ENCODE measurements at regions not wholly inside any gene's neighbourhood (a gene's known extent, or its start where the extent isn't known, plus 50 kb on each side); places are given as distances from the start of the nearest gene placed in this dataset.

GRCh38 chr13:83733293-83733692, 149.0 kb downstream of the SLITRK1 start:
- H3K36me3 ChIP-seq = no peaks in the 10 kb centered on the region
- no peak for DNase-seq
- no peaks in the 10 kb centered on the region for H3K9me3 ChIP-seq
- no peak for TF ChIP-seq POLR2AphosphoS5 (IDR thresholded peaks at IDR 0.05)
- no peak for TF ChIP-seq POLR2A (IDR thresholded peaks at IDR 0.05)
- TF ChIP-seq EP300 (IDR thresholded peaks at IDR 0.05) = no peak
- TF ChIP-seq CTCF (IDR thresholded peaks at IDR 0.05) = no peak
- H3K4me1 ChIP-seq = no peaks in the 10 kb centered on the region
- H3K27ac ChIP-seq = no peak overlapping the region
- no peak for ATAC-seq (ENCODE audit: low FRiP score in 2 of 2)
- no peaks in the 10 kb centered on the region for H3K27me3 ChIP-seq
- H3K4me3 ChIP-seq = no peak overlapping the region

GRCh38 chr13:83732755-83733154, 149.5 kb downstream of the SLITRK1 start:
- Histone ChIP-seq H3K9me3 (no peaks in the 10 kb centered on the region), H3K4me3 (no peak overlapping the region), H3K4me1 (no peaks in the 10 kb centered on the region), H3K27ac (no peak overlapping the region), H3K27me3 (no peaks in the 10 kb centered on the region), H3K36me3 (no peaks in the 10 kb centered on the region)
- 55 to 63% methylated on average over 3 of the region's 3 CpGs for WGBS, 2 donors
- DNase-seq (no peak), ATAC-seq (ENCODE audit: low FRiP score in 2 of 2) (no peak)
- no peak for TF ChIP-seq EP300 (IDR thresholded peaks at IDR 0.05)

- TF ChIP-seq POLR2AphosphoS5 (IDR thresholded peaks at IDR 0.05) = no peak
- TF ChIP-seq POLR2A (IDR thresholded peaks at IDR 0.05) = no peak
- TF ChIP-seq CTCF (IDR thresholded peaks at IDR 0.05) = no peak
- no peak for TF ChIP-seq EP300 (IDR thresholded peaks at IDR 0.05)
- H3K9me3 ChIP-seq = no peaks in the 10 kb centered on the region
- no peaks in the 10 kb centered on the region for H3K4me1 ChIP-seq
- no peaks in the 10 kb centered on the region for H3K27me3 ChIP-seq
- H3K27ac ChIP-seq = no peak overlapping the region
- DNase-seq = no peak
- WGBS, 2 donors = 36 to 65% methylated on average over 1 of the region's 1 CpG
- H3K4me3 ChIP-seq = no peak overlapping the region
- ATAC-seq (ENCODE audit: low FRiP score in 2 of 2) = no peak
- H3K36me3 ChIP-seq = no peaks in the 10 kb centered on the region
These were observed 151.2 kb downstream of the SLITRK1 start for GRCh38 chr13:83731113-83731512.

GRCh38 chr13:83730674-83731073, 151.6 kb downstream of the SLITRK1 start:
- H3K27ac ChIP-seq = no peak overlapping the region
- TF ChIP-seq CTCF (IDR thresholded peaks at IDR 0.05) (no peak), POLR2AphosphoS5 (IDR thresholded peaks at IDR 0.05) (no peak), POLR2A (IDR thresholded peaks at IDR 0.05) (no peak), EP300 (IDR thresholded peaks at IDR 0.05) (no peak)
- no peaks in the 10 kb centered on the region for H3K9me3 ChIP-seq
- 75 to 76% methylated on average over 6 of the region's 6 CpGs for WGBS, 2 donors
- ATAC-seq (ENCODE audit: low FRiP score in 2 of 2) (no peak), DNase-seq (no peak)
- no peak overlapping the region for H3K4me3 ChIP-seq
- no peaks in the 10 kb centered on the region for H3K27me3 ChIP-seq
- no peaks in the 10 kb centered on the region for H3K36me3 ChIP-seq
- H3K4me1 ChIP-seq = no peaks in the 10 kb centered on the region

- DNase-seq (no peak), ATAC-seq (ENCODE audit: low FRiP score in 2 of 2) (no peak)
- no peak overlapping the region for H3K27ac ChIP-seq
- TF ChIP-seq EP300 (IDR thresholded peaks at IDR 0.05) (no peak), POLR2A (IDR thresholded peaks at IDR 0.05) (no peak), CTCF (IDR thresholded peaks at IDR 0.05) (no peak), POLR2AphosphoS5 (IDR thresholded peaks at IDR 0.05) (no peak)
- H3K4me1 ChIP-seq = no peaks in the 10 kb centered on the region
- no peak overlapping the region for H3K4me3 ChIP-seq
- H3K27me3 ChIP-seq = no peaks in the 10 kb centered on the region
- no peaks in the 10 kb centered on the region for H3K9me3 ChIP-seq
- 84 to 88% methylated on average over 2 of the region's 2 CpGs for WGBS, 2 donors
- no peaks in the 10 kb centered on the region for H3K36me3 ChIP-seq
These were observed 159.8 kb downstream of the SLITRK1 start for GRCh38 chr13:83722443-83722842.

Measured in upper lobe of left lung (tissue), 6 donors.